Dermis blood vessel endothelial cell (primary cell): ENCODE measurements at regions not wholly inside any gene's neighbourhood (a gene's known extent, or its start where the extent isn't known, plus 50 kb on each side); places are given as distances from the start of the nearest gene placed in this dataset.

Experiments
- DNase-seq: peaks from one replicate; pipeline ENCODE4 v3.0.0; 2010

- no peak for DNase-seq
These were observed 867.7 kb upstream of the AGA start for GRCh38 chr4:178309890-178310289.

DNA sequence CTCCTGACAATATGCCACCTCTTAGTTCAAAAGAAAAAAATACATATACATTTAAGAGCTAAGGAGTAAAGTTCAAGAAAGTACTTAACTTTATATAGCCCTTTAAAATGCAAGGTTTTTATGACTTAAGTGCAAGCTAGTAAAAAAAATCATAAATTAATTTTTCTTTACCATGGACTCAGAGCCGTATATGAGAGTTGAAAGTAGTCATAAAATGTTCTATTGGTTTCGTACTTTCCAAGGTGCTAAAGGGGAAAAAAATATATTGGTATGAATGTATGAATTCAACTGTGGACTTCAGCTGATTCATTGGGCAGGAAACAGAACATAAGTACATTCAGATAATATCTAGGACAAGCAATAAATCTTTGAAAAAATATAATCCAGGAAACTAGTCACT lies 869.8 kb upstream of the AGA start:
- DNase-seq: no peak

- DNase-seq: no peak
These were observed 872.0 kb upstream of the AGA start for GRCh38 chr4:178314287-178314686.

DNA sequence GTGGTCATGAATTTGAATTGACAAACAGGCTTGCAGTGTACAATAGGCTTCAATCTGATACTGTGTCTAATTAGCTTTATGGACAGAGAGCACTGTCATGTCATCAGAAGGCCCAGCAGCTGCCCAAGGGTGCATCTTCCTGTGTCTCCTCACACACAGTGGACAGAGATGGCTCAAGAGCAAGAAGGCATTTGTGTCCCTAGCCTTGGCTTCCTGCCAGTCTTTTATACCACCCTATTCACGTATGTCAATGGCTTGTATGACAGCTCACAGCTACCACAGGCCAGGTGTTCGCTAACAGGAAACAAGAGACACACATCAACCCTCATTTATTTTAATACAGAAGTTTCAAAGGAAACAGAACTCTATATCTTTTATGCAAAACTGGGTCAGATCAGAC lies 874.0 kb upstream of the AGA start:
- DNase-seq: no peak

GRCh38 chr4:178320003-178320402 lies 877.8 kb upstream of the AGA start:
- no peak for DNase-seq

DNA sequence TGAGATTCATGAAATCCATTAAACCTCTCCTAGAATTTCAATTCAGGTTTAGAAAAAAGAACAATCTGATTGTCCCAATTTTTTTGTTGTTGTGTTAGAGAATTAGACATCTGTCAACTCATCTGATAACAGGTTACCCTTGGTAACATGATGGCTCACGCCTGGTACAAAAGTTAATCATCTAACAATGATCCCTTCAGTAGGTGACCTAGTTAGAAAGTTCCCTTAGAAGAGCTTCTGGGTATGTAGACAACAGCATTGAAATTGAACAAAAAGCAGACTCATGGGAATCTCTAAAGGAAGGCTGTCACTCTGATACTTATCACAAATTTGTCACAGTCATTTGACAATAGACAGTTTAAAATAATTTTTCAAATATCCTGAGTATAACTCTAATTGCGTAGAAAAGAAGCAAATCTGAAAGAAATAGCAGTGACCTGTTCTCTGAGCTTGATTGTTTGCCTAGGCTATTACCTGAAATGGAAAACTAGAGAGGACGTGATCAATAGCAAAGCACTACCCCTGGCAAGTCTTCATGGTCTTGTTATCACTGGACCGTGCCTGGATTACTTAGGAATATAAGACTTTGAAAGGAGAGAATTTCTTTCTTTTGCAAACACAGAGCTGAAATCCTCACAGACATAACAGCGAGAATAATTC lies 880.4 kb upstream of the AGA start:
- DNase-seq: no peak

DNA sequence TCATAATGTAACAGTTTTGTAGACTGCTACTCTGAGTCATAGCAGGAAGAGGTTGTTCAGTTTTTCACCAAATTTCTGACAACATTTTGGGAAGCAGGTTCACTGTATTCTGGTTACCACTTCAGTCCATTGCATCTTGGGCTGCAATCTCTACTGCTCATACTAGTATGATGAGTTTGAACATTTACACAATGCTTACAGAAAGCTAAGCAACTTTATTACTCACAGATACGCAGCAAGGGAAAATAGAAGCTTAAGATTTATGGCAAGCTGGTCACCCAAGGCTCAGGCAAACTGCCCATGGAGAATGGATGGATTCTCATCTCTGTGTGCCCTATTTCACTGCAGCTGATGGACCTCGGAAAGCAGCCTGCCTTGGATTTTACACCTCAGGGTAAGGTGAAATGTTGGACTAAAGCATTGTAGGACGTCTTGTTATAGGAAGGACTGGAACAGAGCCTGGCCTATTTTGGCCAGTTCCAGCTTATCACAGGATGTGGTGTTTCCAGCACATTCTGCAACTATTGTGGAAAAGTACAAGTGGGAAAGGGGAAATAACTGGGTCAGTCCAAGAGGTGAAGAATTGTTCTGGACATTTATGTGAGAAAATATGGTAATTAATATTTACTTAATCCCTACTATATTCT lies 887.1 kb upstream of the AGA start:
- no peak for DNase-seq

DNA sequence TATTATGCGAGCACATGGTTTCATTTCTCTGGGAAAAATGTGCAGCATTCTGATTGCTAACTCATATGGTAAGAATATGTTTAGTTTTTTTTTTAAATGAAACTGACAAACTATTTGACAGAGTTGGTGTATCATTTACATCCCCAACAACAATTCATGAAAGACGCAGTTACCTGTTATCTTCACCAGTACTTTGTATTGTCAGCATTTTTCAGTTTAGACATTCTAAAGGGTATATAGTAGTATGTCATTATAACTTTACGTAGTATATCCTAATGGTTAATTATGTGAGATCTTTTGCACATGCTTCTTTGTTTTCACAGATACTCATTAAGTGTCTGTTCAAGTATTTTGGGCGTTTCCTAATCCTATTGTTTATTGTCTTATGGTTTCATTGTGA lies 891.1 kb upstream of the AGA start:
- no peak for DNase-seq

DNA sequence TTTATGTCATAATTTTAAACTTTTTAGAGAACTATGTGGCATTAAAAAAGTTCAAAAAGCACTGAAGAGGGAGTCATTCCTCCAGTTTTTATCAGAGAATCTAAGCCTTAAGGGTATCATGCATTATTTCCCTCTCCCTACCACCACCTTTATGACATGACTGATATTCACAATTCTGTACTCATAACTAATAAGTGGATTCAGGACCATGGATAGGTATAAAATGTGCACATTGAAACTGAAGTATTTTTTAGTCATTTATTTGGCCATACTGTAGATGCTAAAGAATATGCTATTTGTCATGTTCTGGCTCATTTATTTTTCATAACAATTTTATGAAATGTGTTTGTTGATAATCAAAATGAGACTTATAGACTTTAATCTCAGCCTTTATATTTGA lies 897.5 kb upstream of the AGA start:
- DNase-seq: no peak

DNA sequence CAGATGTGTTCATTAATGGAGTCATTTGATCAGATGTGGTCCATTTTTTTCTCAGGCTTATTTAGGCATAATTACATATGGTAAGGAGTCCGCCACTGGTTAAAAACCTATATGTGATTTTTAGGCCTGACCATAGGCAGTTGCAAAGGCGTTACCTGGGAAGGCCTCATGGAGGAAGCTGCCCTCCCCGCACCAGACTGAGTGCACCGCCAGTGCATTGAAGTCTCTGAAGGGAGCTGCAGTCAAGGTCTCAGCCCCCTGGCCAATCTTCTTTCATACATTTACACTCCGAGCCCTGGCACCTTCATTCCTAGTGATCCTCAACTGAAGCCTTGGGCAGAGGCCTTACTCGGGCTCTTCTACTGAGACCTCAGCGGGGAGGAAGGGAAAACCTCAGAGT lies 898.2 kb upstream of the AGA start:
- no peak for DNase-seq

DNA sequence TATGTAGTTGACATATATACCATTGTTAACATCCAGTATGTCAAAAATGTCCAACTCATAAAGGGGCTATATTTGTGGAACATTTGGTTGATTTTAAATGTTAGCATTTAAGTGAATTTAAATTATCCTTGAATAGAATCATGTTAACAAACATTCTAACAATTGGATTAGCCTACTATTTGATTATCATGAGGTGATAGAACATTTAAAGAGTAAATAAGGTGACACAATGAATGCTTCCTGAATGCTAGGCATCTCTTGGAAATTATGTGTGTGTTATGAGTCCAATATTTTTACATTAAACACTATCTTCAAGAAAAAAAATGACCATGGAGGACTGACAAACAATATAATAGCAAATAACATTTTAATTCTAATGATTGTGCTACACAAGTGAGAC lies 901.9 kb upstream of the AGA start:
- DNase-seq: no peak

- DNase-seq: no peak
These were observed 904.9 kb upstream of the AGA start for GRCh38 chr4:178347111-178347510.

GRCh38 chr4:178349601-178350000 lies 907.4 kb upstream of the AGA start:
- DNase-seq: no peak

DNA sequence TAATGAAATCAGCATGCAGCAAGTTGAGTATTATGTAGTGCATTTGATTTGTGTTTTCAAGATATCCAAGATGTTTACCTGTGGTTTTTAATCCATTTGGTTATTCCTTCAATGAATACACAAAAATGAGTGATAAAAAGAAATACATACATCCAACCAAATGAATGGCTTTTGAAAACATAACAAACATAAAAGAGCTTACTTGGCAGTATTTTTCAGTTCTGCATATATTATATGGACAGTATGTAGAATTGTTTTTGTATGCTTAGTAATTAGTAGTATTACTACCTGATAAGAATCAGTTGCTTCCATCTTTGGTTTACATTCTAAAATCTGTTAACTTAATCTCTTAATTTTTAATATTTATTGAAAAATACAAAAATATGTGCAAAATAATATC lies 908.9 kb upstream of the AGA start:
- DNase-seq: no peak

DNA sequence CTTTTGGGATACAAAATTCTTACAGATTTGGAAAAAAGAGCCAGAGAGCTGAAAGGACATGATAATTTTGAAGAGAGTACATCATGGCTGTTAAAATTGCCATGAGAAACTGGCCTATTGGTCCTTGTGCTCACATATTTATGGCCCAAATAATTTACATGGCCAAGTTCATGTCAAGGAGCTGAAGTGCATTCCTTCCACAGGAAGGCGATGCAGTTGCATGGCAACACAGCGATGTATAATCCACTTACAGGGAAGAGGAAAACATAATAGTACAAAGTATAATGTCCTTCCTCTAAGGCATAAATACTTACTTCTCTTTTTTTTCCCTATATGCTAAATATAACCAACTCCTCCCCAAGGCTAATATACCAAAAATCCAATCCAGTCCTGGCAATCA lies 914.5 kb upstream of the AGA start:
- DNase-seq: no peak

DNA sequence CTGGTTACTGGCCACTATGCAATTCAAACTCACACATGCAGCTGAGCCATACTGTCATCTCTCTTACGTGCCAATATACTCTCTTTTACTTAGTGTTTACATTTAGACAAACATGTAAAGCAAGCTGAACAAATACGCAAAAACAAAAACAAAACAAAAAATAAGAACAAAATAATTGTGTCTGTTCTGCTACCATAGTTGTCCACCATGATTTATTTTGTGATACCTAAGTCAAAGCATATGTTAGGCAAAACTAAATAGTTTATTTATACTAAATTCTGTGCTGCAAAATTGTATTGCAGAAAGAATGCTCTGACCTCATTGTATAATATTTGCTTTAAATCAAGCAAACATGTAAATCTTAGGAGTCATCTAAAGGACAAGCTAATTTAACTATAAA lies 943.2 kb upstream of the AGA start:
- no peak for DNase-seq

DNA sequence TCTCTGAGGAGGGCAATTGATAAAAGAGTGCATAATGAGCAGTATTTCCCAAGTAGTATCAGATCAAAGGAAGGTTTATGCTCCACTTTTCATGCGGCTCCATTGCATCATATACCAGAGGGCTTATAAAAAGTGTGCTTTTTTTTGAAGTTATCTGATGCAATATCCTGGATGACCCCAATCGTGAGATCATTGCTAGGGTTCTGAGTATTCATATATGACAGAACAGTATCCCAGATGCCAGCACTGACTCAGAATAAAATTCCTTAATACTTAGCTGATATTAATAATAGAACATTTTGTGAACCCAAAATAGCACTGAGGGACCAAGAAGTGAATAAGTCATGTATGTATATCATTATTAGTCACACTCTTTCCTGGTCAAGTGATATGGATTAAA lies 945.5 kb upstream of the AGA start:
- DNase-seq: no peak

- DNase-seq: no peak
These were observed 953.6 kb upstream of the AGA start for GRCh38 chr4:178395798-178396197.

DNA sequence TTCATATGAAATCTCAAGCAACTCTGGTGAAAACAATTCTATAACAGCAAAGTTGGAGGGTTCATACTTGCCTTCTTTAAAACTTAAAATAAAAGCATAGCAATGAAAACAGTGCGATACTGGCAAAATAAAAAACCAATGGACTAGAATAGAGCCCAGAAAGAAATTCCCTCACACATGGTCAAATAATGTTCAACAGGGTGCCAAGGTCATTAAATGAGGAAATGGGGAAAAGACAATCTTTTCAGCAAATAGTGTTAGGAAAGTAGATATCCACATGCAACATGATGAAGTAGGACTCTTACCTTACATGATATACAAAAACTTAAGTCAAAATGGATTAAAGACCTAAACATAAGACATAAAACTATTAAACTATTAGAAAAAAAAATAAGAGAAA lies 970.2 kb upstream of the AGA start:
- no peak for DNase-seq

- no peak for DNase-seq
These were observed 971.8 kb upstream of the AGA start for GRCh38 chr4:178414042-178414441.

DNA sequence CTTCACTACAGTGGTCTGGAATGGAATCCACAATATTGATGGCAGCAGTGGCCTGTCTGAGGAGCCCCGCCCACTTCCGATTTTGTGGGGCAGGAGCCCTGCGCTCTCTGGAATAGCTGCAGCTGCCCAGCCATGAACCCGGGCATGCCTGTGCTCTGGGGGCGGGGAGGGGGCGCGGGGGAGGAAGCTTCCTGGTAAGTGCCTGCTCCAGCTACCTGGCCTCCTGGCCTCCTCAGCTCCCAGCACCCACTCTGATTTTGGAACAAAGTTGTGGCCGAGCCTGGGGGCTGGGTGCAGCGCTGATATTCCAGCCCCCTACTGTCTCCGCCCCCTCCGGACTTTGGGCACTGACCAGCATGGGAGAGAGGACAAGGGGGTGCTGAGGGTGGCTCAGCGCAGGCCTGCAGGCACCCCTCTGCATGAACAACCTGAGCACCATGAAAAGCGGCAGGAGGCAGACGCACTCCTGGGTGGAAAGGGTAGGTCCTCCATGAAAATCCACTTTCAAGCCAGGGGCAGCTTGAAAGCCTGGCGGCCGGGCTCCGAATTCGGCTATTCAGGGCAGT lies 972.7 kb upstream of the AGA start:
- DNase-seq: no peak

- DNase-seq: no peak
These were observed 973.7 kb upstream of the AGA start for GRCh38 chr4:178415925-178416324.

DNA sequence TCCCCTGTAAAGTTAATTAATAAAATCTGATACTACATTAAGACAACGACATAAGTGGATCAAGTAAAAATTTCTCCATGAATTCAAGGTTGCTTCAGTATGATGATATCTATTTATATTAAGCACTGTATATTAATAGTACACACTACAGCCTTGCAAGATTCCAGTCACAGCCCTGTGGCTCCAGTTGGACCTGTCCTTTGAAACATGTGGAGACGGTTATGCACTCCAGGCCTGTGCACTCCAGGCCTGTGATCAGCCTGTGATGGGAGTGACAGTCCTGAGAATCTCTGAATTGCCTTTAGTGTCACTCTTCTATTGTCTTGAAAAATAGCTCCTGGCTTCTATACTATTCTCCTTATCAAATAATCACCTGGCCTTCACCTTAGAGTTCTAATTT lies 981.1 kb upstream of the AGA start:
- DNase-seq: no peak

DNA sequence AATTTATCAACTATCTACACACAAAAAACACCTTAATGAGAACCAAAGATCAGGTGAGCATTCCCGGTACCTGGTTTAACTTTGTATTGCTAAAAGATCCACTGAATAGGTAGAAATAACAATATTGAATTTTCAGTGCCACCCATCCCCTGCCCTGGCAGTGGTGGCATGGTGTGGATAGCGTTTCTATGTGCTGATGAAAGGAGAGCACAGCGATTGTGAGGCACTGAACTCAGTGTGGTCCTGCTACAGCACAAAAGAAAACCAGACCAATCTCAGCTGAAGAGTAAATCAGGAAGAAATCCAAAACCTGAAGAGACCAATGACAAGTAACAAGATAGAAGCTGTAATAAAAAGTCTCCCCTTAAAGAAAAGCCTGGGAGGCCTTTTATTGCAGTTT lies 984.6 kb upstream of the AGA start:
- no peak for DNase-seq

GRCh38 chr4:178427663-178428062 lies 985.4 kb upstream of the AGA start:
- DNase-seq: no peak
